ENCODE measurements at regions not wholly inside any gene's neighbourhood (a gene's known extent, or its start where the extent isn't known, plus 50 kb on each side); places are given as distances from the start of the nearest gene placed in this dataset.

DNA sequence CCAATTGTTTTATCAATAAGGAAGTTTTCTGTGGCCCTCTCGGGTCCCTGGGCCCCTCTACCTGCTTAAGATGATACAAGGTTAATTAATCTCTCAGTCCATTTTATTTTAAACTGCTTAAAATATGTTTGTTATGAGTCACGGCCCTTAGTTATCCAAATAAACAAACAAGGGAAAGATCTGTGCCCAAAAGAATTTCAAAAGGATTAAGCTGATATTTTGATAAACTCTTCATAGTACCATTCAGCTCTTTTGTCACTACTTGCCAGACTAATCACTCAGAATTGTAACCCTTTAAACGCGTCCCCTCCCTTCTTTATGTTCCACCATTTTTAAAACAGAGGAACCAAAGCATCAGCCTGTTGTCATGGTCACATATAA is 144.7 kb upstream of the STK17B start:
- TF ChIP-seq, protein P1, sequence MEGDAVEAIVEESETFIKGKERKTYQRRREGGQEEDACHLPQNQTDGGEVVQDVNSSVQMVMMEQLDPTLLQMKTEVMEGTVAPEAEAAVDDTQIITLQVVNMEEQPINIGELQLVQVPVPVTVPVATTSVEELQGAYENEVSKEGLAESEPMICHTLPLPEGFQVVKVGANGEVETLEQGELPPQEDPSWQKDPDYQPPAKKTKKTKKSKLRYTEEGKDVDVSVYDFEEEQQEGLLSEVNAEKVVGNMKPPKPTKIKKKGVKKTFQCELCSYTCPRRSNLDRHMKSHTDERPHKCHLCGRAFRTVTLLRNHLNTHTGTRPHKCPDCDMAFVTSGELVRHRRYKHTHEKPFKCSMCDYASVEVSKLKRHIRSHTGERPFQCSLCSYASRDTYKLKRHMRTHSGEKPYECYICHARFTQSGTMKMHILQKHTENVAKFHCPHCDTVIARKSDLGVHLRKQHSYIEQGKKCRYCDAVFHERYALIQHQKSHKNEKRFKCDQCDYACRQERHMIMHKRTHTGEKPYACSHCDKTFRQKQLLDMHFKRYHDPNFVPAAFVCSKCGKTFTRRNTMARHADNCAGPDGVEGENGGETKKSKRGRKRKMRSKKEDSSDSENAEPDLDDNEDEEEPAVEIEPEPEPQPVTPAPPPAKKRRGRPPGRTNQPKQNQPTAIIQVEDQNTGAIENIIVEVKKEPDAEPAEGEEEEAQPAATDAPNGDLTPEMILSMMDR (IDR thresholded peaks at IDR 0.05), result no peak
- no peak for TF ChIP-seq POLR2A (IDR thresholded peaks at IDR 0.05)
